Esophagus squamous epithelium (tissue), 5 donors: ENCODE measurements at regions not wholly inside any gene's neighbourhood (a gene's known extent, or its start where the extent isn't known, plus 50 kb on each side); places are given as distances from the start of the nearest gene placed in this dataset.

ENCODE experiments used
- DNase-seq: peaks from one replicate; lab custom pipeline; 2025; lab: John Stamatoyannopoulos, UW
- H3K27ac ChIP-seq, 4 donors: fragments of 200-600 bp; sonication (generic); one replicate each; pipeline ENCODE4 v1.5.1; 2016 to 2019; ENCODE audit warnings: mild to moderate bottlenecking in 1 of 4
- H3K27me3 ChIP-seq, 4 donors: fragments of 200-600 bp; sonication (generic); 1 replicate in 3 of 4; 2 replicates in 1 of 4; pipeline versions ENCODE4 v1.5.1 to v1.6.0; 2017 to 2021; ENCODE audit warnings: antibody characterized with exemption in 1 of 4
- H3K36me3 ChIP-seq, 3 donors: fragments of 200-600 bp; sonication (generic); one replicate each; pipeline ENCODE4 v1.5.1; 2016 to 2019
- H3K4me1 ChIP-seq, 3 donors: fragments of 200-600 bp; sonication (generic); one replicate each; pipeline ENCODE4 v1.5.1; 2017 to 2019
- H3K4me3 ChIP-seq, 4 donors: fragments of 200-600 bp; sonication (generic); 1 replicate in 3 of 4; 2 replicates in 1 of 4; pipeline ENCODE4 v1.5.1; 2016 to 2019; ENCODE audit warnings: mild to moderate bottlenecking in 2 of 4, moderate library complexity in 1 of 4
- H3K9me3 ChIP-seq, 3 donors: fragments of 200-600 bp; sonication (generic); one replicate each; pipeline ENCODE4 v1.5.1; 2016 to 2019
- POLR2A ChIP-seq, 4 donors: fragments of 450-650 bp; IDR thresholded peaks; one replicate each; pipeline ENCODE4 v1.6.1; 2017; ENCODE audit warnings: antibody characterized with exemption in 4 of 4, mild to moderate bottlenecking in 4 of 4, moderate library complexity in 3 of 4
- WGBS, 2 donors: methylation state at CpG; one replicate each; pipeline ENCODE4 v1.1.5; 2018; 5-methylcytosine and 5-hydroxymethylcytosine counted together
- intact Hi-C: fragments of 100-400 bp; cut with DNase I; formaldehyde crosslinking; loops from one replicate; pipeline ENCODE4 v1.15.0; 2022
- TF ChIP-seq, protein P1 (sequence below), 6 experiments: fragments of 450-650 bp in 4 of 6; fragments of 200-600 bp in 2 of 6; sonication (generic) in 2 of 6; IDR thresholded peaks; one replicate each; pipeline ENCODE4 v1.5.1; 2016 to 2019; ENCODE audit warnings: antibody characterized with exemption in 6 of 6, mild to moderate bottlenecking in 4 of 6, moderate library complexity in 4 of 6
- donor health status: DM: yes; HTN: yes; CAD: no.

DNA sequence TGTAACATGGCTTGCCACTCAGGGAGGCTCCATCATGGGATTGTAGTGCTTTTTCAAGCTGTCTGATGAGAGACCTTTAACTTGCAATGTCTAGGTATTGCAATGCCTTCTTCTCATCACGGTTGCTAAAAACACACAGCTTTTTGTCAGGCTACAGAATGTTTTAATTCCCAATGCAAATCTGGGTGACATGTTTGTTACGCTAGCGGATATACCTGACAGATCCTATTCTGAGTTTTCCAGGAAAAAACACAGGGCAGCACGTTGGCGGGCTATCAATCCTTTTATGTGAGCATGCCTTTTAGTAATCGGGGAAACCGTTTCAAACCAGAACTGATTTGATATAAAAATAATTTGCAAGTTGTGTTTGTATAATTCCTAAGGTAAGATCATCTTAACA is 577.2 kb upstream of the MAP3K7 start:
- Histone ChIP-seq H3K27me3 (no peaks in the 10 kb centered on the region), H3K36me3 (no peaks in the 10 kb centered on the region), H3K4me1 (no peaks in the 10 kb centered on the region), H3K9me3 (no peaks in the 10 kb centered on the region), H3K27ac (no peak overlapping the region), H3K4me3 (no peak overlapping the region)
- DNase-seq = no peak
- no peak for TF ChIP-seq POLR2A (IDR thresholded peaks at IDR 0.05)
- TF ChIP-seq, protein P1, sequence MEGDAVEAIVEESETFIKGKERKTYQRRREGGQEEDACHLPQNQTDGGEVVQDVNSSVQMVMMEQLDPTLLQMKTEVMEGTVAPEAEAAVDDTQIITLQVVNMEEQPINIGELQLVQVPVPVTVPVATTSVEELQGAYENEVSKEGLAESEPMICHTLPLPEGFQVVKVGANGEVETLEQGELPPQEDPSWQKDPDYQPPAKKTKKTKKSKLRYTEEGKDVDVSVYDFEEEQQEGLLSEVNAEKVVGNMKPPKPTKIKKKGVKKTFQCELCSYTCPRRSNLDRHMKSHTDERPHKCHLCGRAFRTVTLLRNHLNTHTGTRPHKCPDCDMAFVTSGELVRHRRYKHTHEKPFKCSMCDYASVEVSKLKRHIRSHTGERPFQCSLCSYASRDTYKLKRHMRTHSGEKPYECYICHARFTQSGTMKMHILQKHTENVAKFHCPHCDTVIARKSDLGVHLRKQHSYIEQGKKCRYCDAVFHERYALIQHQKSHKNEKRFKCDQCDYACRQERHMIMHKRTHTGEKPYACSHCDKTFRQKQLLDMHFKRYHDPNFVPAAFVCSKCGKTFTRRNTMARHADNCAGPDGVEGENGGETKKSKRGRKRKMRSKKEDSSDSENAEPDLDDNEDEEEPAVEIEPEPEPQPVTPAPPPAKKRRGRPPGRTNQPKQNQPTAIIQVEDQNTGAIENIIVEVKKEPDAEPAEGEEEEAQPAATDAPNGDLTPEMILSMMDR (IDR thresholded peaks at IDR 0.05) = no peak
- intact Hi-C loops = no loop called here
- 69 to 71% methylated on average over 7 of the region's 7 CpGs for WGBS, 2 donors

DNA sequence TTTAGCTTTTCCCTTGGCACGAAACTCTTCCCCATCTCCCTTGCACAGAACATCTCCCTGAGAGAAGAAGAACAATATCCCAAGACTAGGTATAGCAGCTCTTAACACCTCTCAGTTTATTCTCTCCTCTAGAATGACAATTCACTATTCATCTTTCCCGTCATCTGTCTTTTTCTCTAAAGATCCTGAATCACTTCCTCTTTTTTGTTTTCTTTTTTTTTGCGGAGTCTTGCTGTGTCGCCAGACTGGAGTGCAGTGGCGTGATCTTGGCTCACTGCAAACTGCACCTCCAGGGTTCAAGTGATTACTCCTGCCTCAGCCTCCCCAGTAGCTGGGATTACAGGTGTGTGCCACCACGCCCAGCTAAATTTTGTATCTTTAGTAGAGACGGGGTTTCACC is 574.4 kb upstream of the MAP3K7 start:
- WGBS, 2 donors = 69 to 77% methylated on average over 7 of the region's 7 CpGs
- intact Hi-C loops = no loop called here
- DNase-seq = no peak
- Histone ChIP-seq H3K4me1 (no peaks in the 10 kb centered on the region), H3K36me3 (no peaks in the 10 kb centered on the region), H3K27me3 (no peaks in the 10 kb centered on the region), H3K27ac (no peak overlapping the region), H3K4me3 (no peak overlapping the region), H3K9me3 (no peaks in the 10 kb centered on the region)
- no peak for TF ChIP-seq POLR2A (IDR thresholded peaks at IDR 0.05)
- TF ChIP-seq, protein P1 (IDR thresholded peaks at IDR 0.05) = no peak

DNA sequence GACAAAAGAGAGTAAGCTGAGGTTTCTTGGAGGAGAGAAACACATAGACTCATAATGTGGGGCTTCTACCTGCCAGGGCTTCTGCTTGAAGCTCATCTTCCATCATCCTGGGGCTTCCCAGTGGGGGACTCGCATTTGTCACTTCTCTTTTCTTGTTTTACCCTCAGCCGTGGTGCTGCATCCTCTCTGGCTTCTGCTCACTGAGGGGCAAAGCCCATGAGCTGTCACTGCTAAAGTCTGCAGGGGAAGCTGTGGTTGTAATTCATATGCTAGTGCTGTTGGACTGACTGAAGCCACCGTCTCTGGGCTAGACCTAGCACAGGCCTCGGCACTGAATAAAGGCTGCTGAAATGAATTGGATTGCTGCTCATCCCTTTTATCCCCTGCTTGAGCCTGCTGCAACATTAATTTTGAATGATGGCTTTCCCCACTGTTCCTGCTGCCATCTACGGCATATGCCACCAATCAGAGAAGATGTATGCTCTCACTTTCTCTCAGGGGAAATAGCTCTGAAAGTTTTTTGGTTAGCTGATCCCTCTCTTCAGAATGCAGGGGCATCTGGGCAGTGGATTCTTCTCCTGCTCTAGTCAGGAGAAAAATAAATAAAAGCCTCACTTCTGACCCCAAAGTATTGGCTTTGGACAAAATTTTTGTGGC is 568.4 kb upstream of the MAP3K7 start:
- intact Hi-C loops = no loop called here
- 35 to 58% methylated on average over 5 of the region's 5 CpGs for WGBS, 2 donors
- Histone ChIP-seq H3K27me3 (no peaks in the 10 kb centered on the region), H3K4me3 (no peak overlapping the region), H3K4me1 (no peaks in the 10 kb centered on the region), H3K36me3 (no peaks in the 10 kb centered on the region), H3K27ac (no peak overlapping the region), H3K9me3 (no peaks in the 10 kb centered on the region)
- no peak for TF ChIP-seq POLR2A (IDR thresholded peaks at IDR 0.05)
- TF ChIP-seq, protein P1 (IDR thresholded peaks at IDR 0.05) = no peak
- no peak for DNase-seq

DNA sequence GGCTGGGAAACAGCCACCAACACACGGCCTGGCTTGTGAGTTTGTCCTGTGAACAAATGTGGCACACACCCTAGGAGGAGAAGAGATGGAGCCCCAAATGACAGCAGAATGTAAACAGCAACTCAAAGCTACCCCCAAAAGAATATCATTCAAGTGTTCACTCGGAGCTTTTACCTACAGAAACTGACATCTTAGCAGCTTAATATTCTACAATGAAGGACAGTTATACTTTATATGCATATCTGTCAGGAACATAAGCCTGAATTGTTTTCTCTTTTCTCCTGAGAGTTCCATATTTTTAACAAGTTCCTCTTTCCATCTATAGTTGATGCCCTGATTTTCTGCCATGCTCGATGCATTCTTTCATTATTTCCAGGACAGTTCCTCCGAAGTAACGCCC is 566.0 kb upstream of the MAP3K7 start:
- Histone ChIP-seq H3K36me3 (no peaks in the 10 kb centered on the region), H3K9me3 (no peaks in the 10 kb centered on the region), H3K4me1 (no peaks in the 10 kb centered on the region), H3K27ac (no peak overlapping the region), H3K27me3 (no peaks in the 10 kb centered on the region), H3K4me3 (no peak overlapping the region)
- DNase-seq = no peak
- WGBS, 2 donors = 73 to 78% methylated on average over 5 of the region's 5 CpGs
- TF ChIP-seq POLR2A (IDR thresholded peaks at IDR 0.05) = no peak
- TF ChIP-seq, protein P1 (IDR thresholded peaks at IDR 0.05) = no peak
- intact Hi-C loops = no loop called here

DNA sequence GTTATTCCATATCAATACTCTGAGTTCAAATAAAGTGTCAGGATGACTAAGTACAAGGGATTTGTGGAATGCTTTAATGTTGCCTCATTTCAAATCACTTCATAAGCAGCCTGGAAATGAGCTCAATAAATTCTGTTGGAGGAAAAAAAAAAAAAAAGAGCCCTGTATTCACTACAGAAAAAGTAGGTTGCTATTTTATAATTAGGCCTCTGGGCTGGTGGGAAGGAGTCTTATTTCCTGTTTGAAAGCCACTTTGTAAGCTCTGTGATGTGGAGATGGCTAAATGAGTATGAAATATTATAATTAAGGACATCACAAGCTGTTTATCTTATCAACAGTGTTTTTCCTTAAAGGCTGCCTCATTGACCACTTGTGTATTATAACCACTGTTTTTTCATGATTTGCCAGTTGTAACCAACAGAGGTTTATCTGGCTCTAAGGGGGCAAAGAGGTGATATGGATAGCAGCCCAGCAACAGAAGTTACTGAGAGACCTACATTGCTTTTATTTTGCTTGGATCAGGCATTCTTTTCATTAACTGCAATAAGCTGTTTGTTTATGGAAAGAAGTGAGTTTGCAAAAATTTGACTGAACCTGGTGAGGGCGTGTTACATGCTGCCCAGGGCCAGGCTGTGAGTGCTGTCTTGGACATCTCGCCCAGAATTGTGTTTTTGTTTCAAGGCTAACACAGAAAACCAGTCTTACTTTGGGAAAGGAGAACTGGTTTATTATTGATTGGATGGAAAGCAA is 563.3 kb upstream of the MAP3K7 start:
- no peak overlapping the region for H3K27ac ChIP-seq
- 58 to 60% methylated on average over 2 of the region's 2 CpGs for WGBS, 2 donors
- TF ChIP-seq POLR2A (IDR thresholded peaks at IDR 0.05) = no peak
- TF ChIP-seq, protein P1 (IDR thresholded peaks at IDR 0.05) = no peak
- no peak for DNase-seq
- no peaks in the 10 kb centered on the region for H3K27me3 ChIP-seq
- H3K4me3 ChIP-seq = no peak overlapping the region
- H3K4me1 ChIP-seq = no peaks in the 10 kb centered on the region
- no peaks in the 10 kb centered on the region for H3K36me3 ChIP-seq
- intact Hi-C loops = no loop called here
- no peaks in the 10 kb centered on the region for H3K9me3 ChIP-seq
